ENCODE measurements at regions not wholly inside any gene's neighbourhood (a gene's known extent, or its start where the extent isn't known, plus 50 kb on each side); places are given as distances from the start of the nearest gene placed in this dataset.

- H3K14ac ChIP-seq (replicated peaks; ENCODE audit: low read depth, low read length), result no peak overlapping the region
- no peaks in the 10 kb centered on the region for H3K27me3 ChIP-seq (ENCODE audit: control insufficient read depth, insufficient read depth, low read length)
- DNase-seq (no peak), ATAC-seq (ENCODE audit: low read depth) (no peak)
- ChIA-PET CTCF (no interaction called here), POLR2A (ENCODE audit: unreplicated experiment) (no interaction called here)
- H3K9ac ChIP-seq (ENCODE audit: low read depth, low read length), result no peak overlapping the region
- no peaks in the 10 kb centered on the region for H4K20me1 ChIP-seq (ENCODE audit: insufficient read depth, low read length)
- H4K91ac ChIP-seq (ENCODE audit: insufficient read depth, low read depth, low read length), result no peak overlapping the region
- TF ChIP-seq RCOR1 (IDR thresholded peaks at IDR 0.05; ENCODE audit: insufficient replicate concordance, low read length) (no peak), CHD1 (IDR thresholded peaks at IDR 0.05; ENCODE audit: low read depth, low read length) (no peak)
- no peaks in the 10 kb centered on the region for H3K36me3 ChIP-seq (ENCODE audit: control insufficient read depth, insufficient read depth, low read length)
- no TSS peak for BruUV-seq (replicated peaks)
- H3K23ac ChIP-seq (ENCODE audit: low read depth, low read length), result no peak overlapping the region
- no peak overlapping the region for H4K5ac ChIP-seq (ENCODE audit: low read depth, low read length)
- dilution Hi-C loops (cut with HindIII; ENCODE audit: low sequenced_read_pairs, unreplicated experiment), result no loop called here
- H2BK15ac ChIP-seq (ENCODE audit: low read depth, low read length), result no peak overlapping the region
- no peak overlapping the region for H3K56ac ChIP-seq (ENCODE audit: extremely low read depth, insufficient read depth, low read length)
- no peak overlapping the region for H3K4me3 ChIP-seq (ENCODE audit: insufficient read depth, low read depth, low read length)
- no CpG with 5 or more reads among the region's 1 CpG for WGBS, 2 experiments (ENCODE audit: extremely low coverage in 2 of 2, insufficient read length in 1 of 2)
- no peak overlapping the region for H2AK5ac ChIP-seq (ENCODE audit: low read depth, low read length)
- H2BK120ac ChIP-seq (ENCODE audit: low read depth, low read length), result no peak overlapping the region
- in situ Hi-C loops (cut with MboI; ENCODE audit: low sequenced_read_pairs), result no loop called here
- no peak overlapping the region for H2AFZ ChIP-seq (replicated peaks; ENCODE audit: low read length, poor library complexity)
- no peak overlapping the region for H2BK5ac ChIP-seq (ENCODE audit: low read depth, low read length, poor library complexity, severe bottlenecking)
- H3K4me1 ChIP-seq (ENCODE audit: control insufficient read depth, insufficient read depth, low read length), result no peaks in the 10 kb centered on the region
- no peak overlapping the region for H2BK20ac ChIP-seq (ENCODE audit: low read depth, low read length)
- intact Hi-C loops (cut with micrococcal nuclease), result no loop called here
- H3K9me3 ChIP-seq (ENCODE audit: control insufficient read depth, insufficient read depth, low read length), result no peaks in the 10 kb centered on the region
- no peak overlapping the region for H3K4me2 ChIP-seq (ENCODE audit: low read depth, low read length)
- no peak overlapping the region for H4K8ac ChIP-seq (ENCODE audit: low read depth in 2 of 2, low read length in 2 of 2)
- H3K79me1 ChIP-seq (ENCODE audit: low read depth in 1 of 2, low read length in 2 of 2), result no peaks in the 10 kb centered on the region
- no peak overlapping the region for H2AK9ac ChIP-seq (replicated peaks; ENCODE audit: low read depth, low read length, poor library complexity)
- no peaks in the 10 kb centered on the region for H3K9me1 ChIP-seq (ENCODE audit: insufficient read depth, low read length)
- H3K18ac ChIP-seq (ENCODE audit: low read depth, low read length), result no peak overlapping the region
- H3K27ac ChIP-seq (ENCODE audit: insufficient read depth, low read length), result no peak overlapping the region
- H3K4ac ChIP-seq (ENCODE audit: low read depth, low read length), result no peak overlapping the region
These were observed 192.8 kb upstream of the RORA start for GRCh38 chr15:61421938-61422337.
